UCSD-AML1 (cell line): ENCODE measurements at regions not wholly inside any gene's neighbourhood (a gene's known extent, or its start where the extent isn't known, plus 50 kb on each side); places are given as distances from the start of the nearest gene placed in this dataset.

ENCODE experiments used
- DNase-seq: peaks from one replicate; lab custom pipeline; 2025; ENCODE audit not compliant: unreplicated experiment; lab: John Stamatoyannopoulos, UW

- DNase-seq = no peak
These were observed 699.1 kb downstream of the KCNA4 start for GRCh38 chr11:29317694-29318093.

GRCh38 chr11:29315275-29315674, 701.6 kb downstream of the KCNA4 start:
- DNase-seq = no peak

- no peak for DNase-seq
These were observed 702.6 kb downstream of the KCNA4 start for GRCh38 chr11:29314211-29314610.

- no peak for DNase-seq
These were observed 704.0 kb downstream of the KCNA4 start for GRCh38 chr11:29312812-29313211.

GRCh38 chr11:29310725-29311342, 706.0 kb downstream of the KCNA4 start:
- no peak for DNase-seq

- DNase-seq = no peak
These were observed 706.8 kb downstream of the KCNA4 start for GRCh38 chr11:29309992-29310391.

GRCh38 chr11:29306527-29306926, 710.3 kb downstream of the KCNA4 start:
- DNase-seq = no peak

- no peak for DNase-seq
These were observed 711.2 kb downstream of the KCNA4 start for GRCh38 chr11:29305456-29306232.

GRCh38 chr11:29300420-29300819, 716.4 kb downstream of the KCNA4 start:
- DNase-seq = no peak

- no peak for DNase-seq
These were observed 720.1 kb downstream of the KCNA4 start for GRCh38 chr11:29296680-29297079.

GRCh38 chr11:29293825-29294224, 723.0 kb downstream of the KCNA4 start:
- DNase-seq = no peak

- no peak for DNase-seq
These were observed 734.7 kb downstream of the KCNA4 start for GRCh38 chr11:29282088-29282487.

GRCh38 chr11:29281271-29281777, 735.5 kb downstream of the KCNA4 start:
- DNase-seq = no peak

GRCh38 chr11:29280452-29280851, 736.4 kb downstream of the KCNA4 start:
- DNase-seq = no peak

GRCh38 chr11:29279716-29280115, 737.1 kb downstream of the KCNA4 start:
- DNase-seq = no peak

- no peak for DNase-seq
These were observed 744.7 kb downstream of the KCNA4 start for GRCh38 chr11:29272019-29272654.

GRCh38 chr11:29271616-29272015, 745.2 kb downstream of the KCNA4 start:
- DNase-seq = no peak

- no peak for DNase-seq
These were observed 748.1 kb downstream of the KCNA4 start for GRCh38 chr11:29268733-29269132.

- no peak for DNase-seq
These were observed 751.0 kb downstream of the KCNA4 start for GRCh38 chr11:29265792-29266191.

- no peak for DNase-seq
These were observed 751.4 kb downstream of the KCNA4 start for GRCh38 chr11:29265381-29265780.

GRCh38 chr11:29263971-29264682, 752.7 kb downstream of the KCNA4 start:
- DNase-seq = no peak
